ENCODE measurements at regions not wholly inside any gene's neighbourhood (a gene's known extent, or its start where the extent isn't known, plus 50 kb on each side); places are given as distances from the start of the nearest gene placed in this dataset.

DNA sequence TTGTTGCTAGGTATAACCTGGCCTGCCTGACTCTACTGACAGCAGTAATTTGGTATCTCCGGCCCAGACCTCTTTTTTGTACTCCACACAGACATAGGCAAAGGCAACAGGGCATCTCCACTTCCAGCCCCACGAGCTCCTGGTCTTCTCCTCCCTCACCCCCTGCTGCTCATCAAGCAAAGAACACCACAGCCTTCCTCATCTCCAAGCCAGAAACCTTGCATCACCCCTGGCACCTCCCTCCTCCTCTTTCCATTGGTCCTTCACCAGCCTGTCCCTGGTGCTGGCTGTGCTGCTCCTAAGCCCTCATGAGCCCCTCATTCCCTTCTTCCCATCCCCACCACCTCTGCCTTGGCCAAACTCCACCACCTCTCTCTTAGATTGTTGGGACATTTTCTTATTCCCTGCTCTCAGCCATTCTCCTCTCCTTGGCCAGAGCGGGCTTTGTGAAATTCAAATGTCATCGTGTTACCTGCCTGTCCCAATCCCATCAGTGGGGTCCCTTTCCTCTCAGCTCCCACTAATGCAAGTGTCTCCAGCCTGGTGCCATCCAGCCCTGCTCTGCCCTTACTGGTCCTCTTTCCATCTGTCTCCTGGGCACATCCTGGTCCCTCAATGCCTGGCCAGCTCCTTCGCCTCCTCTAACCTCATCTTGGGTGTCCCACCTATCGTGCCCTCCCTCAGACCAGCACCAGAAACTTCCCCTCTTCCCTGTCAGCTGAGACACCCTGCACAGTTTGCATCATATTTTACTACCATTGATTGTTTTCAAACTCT lies 77.4 kb downstream of the INHBB start:
- intact Hi-C loops (cut with DNase I), result no loop called here
- DNase-seq, result no peak
- ATAC-seq (ENCODE audit: poor library complexity), result no peak

- intact Hi-C loops (cut with DNase I), result no loop called here
- DNase-seq (no peak), ATAC-seq (ENCODE audit: poor library complexity) (no peak)
These were observed 78.4 kb downstream of the INHBB start for GRCh38 chr2:120424274-120424796.

DNA sequence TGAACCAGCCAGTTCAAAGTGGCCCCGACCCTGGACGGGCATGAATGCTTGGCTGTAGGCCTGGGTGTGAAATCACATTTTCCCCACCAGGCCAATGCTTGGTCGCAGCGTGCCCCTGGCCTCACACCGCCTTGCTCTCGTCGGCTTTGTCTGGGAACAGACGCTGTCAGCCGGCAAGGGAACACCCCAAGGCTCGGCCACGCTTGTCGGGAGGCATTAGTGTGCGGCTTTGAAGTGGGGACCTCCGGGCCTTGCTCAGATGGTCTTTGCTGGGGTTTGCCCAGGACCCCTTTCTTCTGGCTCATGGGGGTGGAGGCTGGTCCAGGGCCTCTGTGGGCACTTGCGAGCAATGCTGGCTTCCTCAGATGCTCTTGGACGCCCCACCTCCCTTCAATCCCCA lies 79.1 kb downstream of the INHBB start:
- intact Hi-C loops (cut with DNase I), result no loop called here
- ATAC-seq (ENCODE audit: poor library complexity), result no peak
- no peak for DNase-seq

DNA sequence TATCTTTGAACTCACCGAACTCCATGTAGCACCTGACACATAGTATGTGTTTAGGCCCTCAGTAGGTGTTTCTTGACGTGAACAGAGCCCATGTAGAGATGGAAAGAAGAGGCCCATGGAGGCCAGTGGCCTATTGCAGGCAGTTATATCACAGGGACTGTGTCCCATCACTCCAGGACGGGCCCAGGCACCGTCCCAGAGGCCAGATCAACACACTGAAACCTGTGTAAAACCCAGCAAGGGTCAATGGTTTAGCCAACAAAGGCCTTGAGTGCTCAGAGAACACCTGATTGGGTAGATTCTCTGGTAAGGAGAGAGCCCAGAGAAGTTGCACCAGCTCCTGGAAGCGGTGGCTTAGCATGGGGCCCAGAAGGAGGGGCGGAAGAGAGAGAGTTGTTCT lies 82.8 kb downstream of the INHBB start:
- DNase-seq, result no peak
- ATAC-seq (ENCODE audit: poor library complexity), result no peak
- intact Hi-C loops (cut with DNase I), result no loop called here

DNA sequence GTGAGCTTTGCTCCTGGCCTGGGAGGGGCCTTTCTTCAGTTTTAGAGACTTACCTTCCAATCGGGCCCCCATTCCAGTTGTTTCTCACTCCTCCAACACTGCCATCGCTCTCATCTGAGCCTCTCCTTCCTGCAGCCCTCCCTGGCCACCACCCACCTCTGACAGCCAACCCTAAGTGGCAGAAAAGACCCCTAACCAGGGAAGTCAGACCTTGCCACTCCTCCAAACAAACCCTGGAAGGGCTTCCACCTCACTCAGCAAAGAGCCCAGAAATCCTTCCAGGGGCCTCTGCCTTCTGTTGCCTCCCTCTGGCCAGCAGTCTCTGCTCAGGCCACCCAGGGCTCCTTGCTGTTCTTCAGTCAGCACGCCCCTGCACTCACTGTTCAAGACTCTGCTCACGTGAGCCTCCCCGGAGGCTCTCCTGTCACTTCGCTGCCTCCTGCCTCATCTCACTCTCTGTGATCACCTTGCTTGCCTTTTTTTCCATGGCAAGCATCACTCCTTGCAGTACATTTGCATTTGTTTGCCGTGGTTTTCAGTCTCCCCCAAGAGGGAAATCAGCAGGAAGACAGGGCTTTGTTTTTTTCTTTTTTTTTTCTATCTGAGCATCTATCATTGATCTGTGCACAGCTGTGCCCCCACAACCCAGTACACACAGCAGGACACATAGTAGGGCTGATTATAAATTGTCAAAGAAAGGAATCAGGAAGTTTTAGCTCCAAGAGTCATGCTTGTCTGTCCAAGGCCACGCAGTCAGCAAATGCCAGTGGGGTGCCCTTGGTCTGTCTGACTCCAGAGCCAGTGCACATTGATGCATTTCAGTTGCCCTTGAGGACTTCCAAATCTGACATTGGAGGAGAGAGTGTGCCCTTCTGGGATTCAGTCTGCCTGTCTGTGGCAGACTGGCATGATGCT lies 83.9 kb downstream of the INHBB start:
- no peak for DNase-seq
- ATAC-seq (ENCODE audit: poor library complexity), result no peak
- intact Hi-C loops (cut with DNase I), result no loop called here

DNA sequence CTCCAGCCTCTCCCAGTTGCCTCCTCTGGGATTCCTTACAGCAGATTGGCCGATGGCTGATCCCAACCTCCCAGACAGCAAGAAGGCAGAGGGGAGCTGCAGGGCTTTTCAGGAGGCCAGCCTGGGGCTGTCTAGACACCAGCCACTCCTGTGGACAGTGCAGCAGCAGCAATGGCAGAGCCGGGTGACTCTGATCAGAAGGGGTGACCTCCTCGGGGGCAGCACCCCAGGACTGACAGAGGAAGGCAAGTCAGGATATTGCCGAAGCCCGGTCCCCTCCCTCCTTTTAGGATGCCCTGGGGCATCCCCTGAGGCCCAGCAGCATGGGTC lies 84.5 kb downstream of the INHBB start:
- intact Hi-C loops (cut with DNase I), result no loop called here
- DNase-seq, result no peak

GRCh38 chr2:120430957-120431356 lies 85.0 kb downstream of the INHBB start:
- intact Hi-C loops (cut with DNase I), result no loop called here
- no peak for ATAC-seq (ENCODE audit: poor library complexity)
- no peak for DNase-seq

More for the DNA sequence above, 84.5 kb downstream of the INHBB start:
- no peak for ATAC-seq (ENCODE audit: poor library complexity)

- intact Hi-C loops (cut with DNase I), result no loop called here
- DNase-seq (no peak), ATAC-seq (ENCODE audit: poor library complexity) (no peak)
These were observed 85.7 kb downstream of the INHBB start for GRCh38 chr2:120431386-120432292.

- intact Hi-C loops (cut with DNase I), result no loop called here
- ATAC-seq (ENCODE audit: poor library complexity) (no peak), DNase-seq (no peak)
These were observed 86.5 kb downstream of the INHBB start for GRCh38 chr2:120432293-120432975.

- intact Hi-C loops (cut with DNase I), result no loop called here
- no peak for DNase-seq
- ATAC-seq (ENCODE audit: poor library complexity), result no peak
These were observed 87.3 kb downstream of the INHBB start for GRCh38 chr2:120432976-120433815.

DNA sequence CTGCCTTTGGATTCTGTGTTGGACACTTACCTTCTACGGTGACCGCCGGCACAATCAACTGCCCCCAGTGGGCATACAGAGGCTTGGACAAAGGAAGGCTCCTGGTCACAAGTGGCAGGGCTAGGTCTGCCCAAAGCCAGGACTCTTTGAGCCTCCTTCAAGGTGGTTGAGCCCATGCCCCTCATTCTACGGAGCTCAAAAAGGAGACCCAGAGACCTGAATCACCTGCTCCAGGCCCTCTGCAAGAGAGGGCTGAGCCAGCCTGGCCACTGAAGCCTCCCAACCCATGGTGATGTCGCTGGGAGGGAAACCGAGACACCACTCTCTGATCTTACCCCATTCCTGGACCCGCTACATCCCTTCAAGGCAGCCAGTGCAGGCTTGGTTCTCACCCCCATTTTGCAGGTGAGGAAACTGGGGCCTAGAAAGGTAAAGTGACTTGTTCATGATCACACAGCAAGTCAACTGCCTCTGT lies 87.9 kb downstream of the INHBB start:
- ATAC-seq (ENCODE audit: poor library complexity) (no peak), DNase-seq (no peak)
- intact Hi-C loops (cut with DNase I), result no loop called here

- no peak for ATAC-seq (ENCODE audit: poor library complexity)
- no peak for DNase-seq
- intact Hi-C loops (cut with DNase I), result no loop called here
These were observed 88.8 kb downstream of the INHBB start for GRCh38 chr2:120434492-120435308.

DNA sequence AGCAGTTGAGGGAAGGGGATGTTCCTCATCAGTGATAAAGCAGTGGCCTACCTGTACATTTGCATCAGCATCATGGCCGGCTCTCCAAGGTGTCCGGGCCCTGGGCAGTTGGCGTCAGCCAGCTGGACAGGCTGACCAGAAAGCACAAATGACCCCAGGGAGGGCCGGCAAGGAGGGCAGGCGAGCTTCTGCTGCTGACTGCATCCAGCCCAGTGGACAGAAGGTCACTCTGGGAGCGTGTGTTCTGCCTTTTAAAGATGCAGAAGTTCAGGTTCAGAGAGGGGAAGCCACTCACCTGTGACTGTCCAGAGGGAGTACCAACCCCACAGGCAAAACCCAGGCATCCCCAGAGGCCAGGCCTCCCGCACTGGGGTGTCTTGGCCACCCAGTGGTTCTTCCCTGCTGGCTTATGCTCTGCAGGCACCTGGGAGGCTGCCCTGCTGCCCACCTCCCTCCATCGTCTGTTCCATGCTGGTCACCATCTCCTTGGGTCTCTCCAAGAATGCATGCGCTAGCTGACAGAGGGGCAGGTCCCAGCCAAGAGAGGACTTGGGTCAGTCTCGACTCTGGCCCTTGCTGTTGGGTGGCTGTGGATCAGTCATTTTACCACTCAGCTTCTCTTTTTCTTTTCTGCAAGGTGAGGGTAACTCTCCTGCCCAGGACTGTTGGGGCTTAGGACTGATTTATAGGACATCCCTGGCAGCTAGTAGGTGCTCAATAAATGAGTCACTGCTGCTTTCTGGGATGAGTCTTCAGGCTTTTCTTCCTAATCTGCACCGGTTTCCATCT lies 89.9 kb downstream of the INHBB start:
- DNase-seq (no peak), ATAC-seq (ENCODE audit: poor library complexity) (no peak)
- intact Hi-C loops (cut with DNase I), result no loop called here

DNA sequence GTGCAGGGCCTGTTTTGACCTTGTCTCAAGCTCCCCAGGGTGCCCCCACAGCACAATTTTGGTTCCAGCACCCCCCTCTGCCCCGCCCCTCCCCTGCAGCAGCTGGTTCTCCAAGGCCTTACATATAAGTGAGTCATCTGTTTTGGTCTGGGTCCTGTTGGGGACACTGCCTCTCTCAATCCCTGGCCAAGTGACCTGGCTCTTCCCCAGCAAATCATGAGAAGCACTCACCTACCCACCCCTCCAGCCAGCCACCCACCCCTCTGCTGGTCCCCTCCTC lies 90.5 kb downstream of the INHBB start:
- no peak for DNase-seq
- intact Hi-C loops (cut with DNase I), result no loop called here
- peak; percentile 72 for ATAC-seq (ENCODE audit: poor library complexity)

GRCh38 chr2:120436885-120437603 lies 91.1 kb downstream of the INHBB start:
- intact Hi-C loops (cut with DNase I), result no loop called here
- DNase-seq (no peak), ATAC-seq (ENCODE audit: poor library complexity) (no peak)

- DNase-seq, result no peak
- no peak for ATAC-seq (ENCODE audit: poor library complexity)
These were observed 91.7 kb downstream of the INHBB start for GRCh38 chr2:120437604-120438000.

More at GRCh38 chr2:120437604-120438000, 91.7 kb downstream of the INHBB start:
- intact Hi-C loops (cut with DNase I), result no loop called here

All from Right ventricle myocardium superior (tissue), 1 donor.